H9 (cell line): ENCODE measurements at regions not wholly inside any gene's neighbourhood (a gene's known extent, or its start where the extent isn't known, plus 50 kb on each side); places are given as distances from the start of the nearest gene placed in this dataset.

Experiments
- DNase-seq: peaks from one replicate; pipeline ENCODE4 v3.0.0-alpha.2; 2017
- H2AFZ ChIP-seq: one replicate; pipeline ENCODE4 v1.6.1; 2013; ENCODE audit warnings: mild to moderate bottlenecking, low read length, control low read depth, moderate library complexity
- H2AK5ac ChIP-seq: 2 replicates; pipeline ENCODE4 v1.6.1; 2013; ENCODE audit warnings: low read length, control low read depth, mixed read lengths; ENCODE audit not compliant: insufficient read length
- H2BK120ac ChIP-seq: one replicate; pipeline ENCODE4 v1.6.1; 2013; ENCODE audit warnings: low read depth, mild to moderate bottlenecking, low read length, control low read depth, inconsistent platforms; ENCODE audit not compliant: poor library complexity, severe bottlenecking
- H2BK12ac ChIP-seq: 2 replicates; pipeline ENCODE4 v1.6.1; 2013; ENCODE audit warnings: low read length, control low read depth, mixed read lengths, low read depth; ENCODE audit not compliant: insufficient read length
- H2BK15ac ChIP-seq: 2 replicates; pipeline ENCODE4 v1.6.1; 2013; ENCODE audit warnings: low read depth, low read length, control low read depth
- H2BK20ac ChIP-seq: one replicate; pipeline ENCODE4 v1.6.1; 2013; ENCODE audit warnings: low read depth, mild to moderate bottlenecking, low read length, control low read depth, inconsistent platforms; ENCODE audit not compliant: poor library complexity, severe bottlenecking
- H2BK5ac ChIP-seq: 2 replicates; pipeline ENCODE4 v1.6.1; 2013; ENCODE audit warnings: low read length, control low read depth, mixed read lengths; ENCODE audit not compliant: insufficient read length
- H3K14ac ChIP-seq: 2 replicates; pipeline ENCODE4 v1.6.1; 2013; ENCODE audit warnings: low read length, control low read depth; ENCODE audit not compliant: insufficient read depth
- H3K18ac ChIP-seq: 2 replicates; pipeline ENCODE4 v1.6.1; 2013; ENCODE audit warnings: low read depth, mild to moderate bottlenecking, mixed read lengths, low read length, control low read depth; ENCODE audit not compliant: insufficient read length
- H3K23ac ChIP-seq: 2 replicates; pipeline ENCODE4 v1.6.1; 2013; ENCODE audit warnings: low read length, control low read depth, mixed read lengths, low read depth; ENCODE audit not compliant: insufficient read length
- H3K23me2 ChIP-seq: 2 replicates; pipeline ENCODE4 v1.6.1; 2013; ENCODE audit warnings: low read depth, mild to moderate bottlenecking, mixed read lengths, low read length, control low read depth; ENCODE audit not compliant: insufficient read length, poor library complexity, severe bottlenecking
- H3K27ac ChIP-seq: 2 replicates; pipeline ENCODE4 v1.5.1; 2013; ENCODE audit warnings: low read length, control low read depth, mixed read lengths, low read depth; ENCODE audit not compliant: insufficient read length
- H3K27me3 ChIP-seq: 2 replicates; pipeline ENCODE4 v1.6.1; 2013; ENCODE audit warnings: low read length, control low read depth, inconsistent platforms; ENCODE audit not compliant: insufficient read depth
- H3K4ac ChIP-seq: 2 replicates; pipeline ENCODE4 v1.6.1; 2013; ENCODE audit warnings: low read depth, mild to moderate bottlenecking, control low read depth, inconsistent platforms, low read length, moderate library complexity
- H3K4me1 ChIP-seq: 2 replicates; pipeline ENCODE4 v1.6.1; 2013; ENCODE audit warnings: low read length, control low read depth, inconsistent platforms; ENCODE audit not compliant: insufficient read depth
- H3K4me2 ChIP-seq: 2 replicates; pipeline ENCODE4 v1.6.1; 2013; ENCODE audit warnings: low read length, control low read depth, mixed read lengths; ENCODE audit not compliant: insufficient read length, insufficient read depth
- H3K56ac ChIP-seq: 2 replicates; pipeline ENCODE4 v1.6.1; 2013; ENCODE audit warnings: low read depth, mild to moderate bottlenecking, mixed read lengths, low read length, control low read depth; ENCODE audit not compliant: insufficient read length
- H3K79me1 ChIP-seq: 2 replicates; pipeline ENCODE4 v1.6.1; 2013; ENCODE audit warnings: low read depth, mild to moderate bottlenecking, moderate library complexity, low read length, control low read depth, inconsistent platforms; ENCODE audit not compliant: insufficient read depth, poor library complexity, severe bottlenecking
- H3K79me2 ChIP-seq: 2 replicates; pipeline ENCODE4 v1.6.1; 2013; ENCODE audit warnings: low read length, control low read depth, inconsistent platforms; ENCODE audit not compliant: insufficient read depth
- H3K9ac ChIP-seq: 2 replicates; pipeline ENCODE4 v1.6.1; 2013; ENCODE audit warnings: low read length, control low read depth, mixed read lengths; ENCODE audit not compliant: insufficient read length; ENCODE audit errors: extremely low read depth
- H3K9me3 ChIP-seq: one replicate; pipeline ENCODE4 v1.6.1; 2013; ENCODE audit warnings: low read depth, low read length, inconsistent platforms; ENCODE audit not compliant: control insufficient read depth
- H3T11ph ChIP-seq: one replicate; pipeline ENCODE4 v1.6.1; 2013; ENCODE audit warnings: mild to moderate bottlenecking, low read length, control low read depth, inconsistent platforms
- H4K20me1 ChIP-seq: one replicate; pipeline ENCODE4 v1.6.1; 2013; ENCODE audit not compliant: control insufficient read depth, insufficient read length, insufficient read depth
- H4K5ac ChIP-seq: 2 replicates; pipeline ENCODE4 v1.6.1; 2013; ENCODE audit warnings: low read depth, mild to moderate bottlenecking, mixed read lengths, low read length, control low read depth; ENCODE audit not compliant: insufficient read length
- H4K8ac ChIP-seq: replicated peaks from 2 replicates; pipeline ENCODE4 v1.6.1; 2013; ENCODE audit warnings: low read length, control low read depth, mixed read lengths, low read depth; ENCODE audit not compliant: insufficient read length
- H4K91ac ChIP-seq: 2 replicates; pipeline ENCODE4 v1.6.1; 2013; ENCODE audit warnings: low read depth, mild to moderate bottlenecking, moderate library complexity, mixed read lengths, low read length, control low read depth; ENCODE audit not compliant: insufficient read length
- H3K27ac Mint-ChIP-seq, 3 experiments: 2 replicates in 2 of 3; 3 replicates in 1 of 3; pipeline ENCODE4 v1.8.0; 2020 to 2021; ENCODE audit warnings: mixed read lengths in 3 of 3, mild to moderate bottlenecking in 1 of 3, moderate library complexity in 1 of 3
- H3K27me3 Mint-ChIP-seq: 2 replicates; pipeline ENCODE4 v1.8.0; 2021; ENCODE audit warnings: low read depth, mild to moderate bottlenecking, moderate library complexity, mixed read lengths
- H3K36me3 Mint-ChIP-seq, 3 experiments: 2 replicates in 2 of 3; 3 replicates in 1 of 3; pipeline ENCODE4 v1.8.0; 2020 to 2021; ENCODE audit warnings: low read depth in 3 of 3, mixed read lengths in 3 of 3; ENCODE audit not compliant: insufficient read depth in 1 of 3
- H3K4me1 Mint-ChIP-seq, 2 experiments: 2 replicates each; pipeline ENCODE4 v1.8.0; 2020; ENCODE audit warnings: mixed read lengths in 2 of 2
- H3K4me3 Mint-ChIP-seq, 2 experiments: 2 replicates in 1 of 2; 3 replicates in 1 of 2; pipeline ENCODE4 v1.8.0; 2020 to 2021; ENCODE audit warnings: mild to moderate bottlenecking in 2 of 2, mixed read lengths in 2 of 2, moderate library complexity in 1 of 2
- H3K9me3 Mint-ChIP-seq, 2 experiments: 2 replicates in 1 of 2; 3 replicates in 1 of 2; pipeline ENCODE4 v1.8.0; 2020; ENCODE audit warnings: mild to moderate bottlenecking in 2 of 2, mixed read lengths in 2 of 2, moderate library complexity in 1 of 2
- WGBS: extraction: QIAGEN DNeasy Blood & Tissue Kit; methylation state at CpG from one replicate; pipeline ENCODE4 v1.1.7; 2013; ENCODE audit warnings: missing lambda C conversion rate, low lambda C conversion rate, mixed read lengths; ENCODE audit not compliant: insufficient read length; ENCODE audit errors: extremely low coverage; 5-methylcytosine and 5-hydroxymethylcytosine counted together
- TF ChIP-seq, protein P1 (sequence below): fragments of 200-600 bp; sonication (generic); conservative IDR thresholded peaks from 3 replicates; pipeline ENCODE4 v1.8.0; 2021; ENCODE audit warnings: antibody characterized with exemption, mild to moderate bottlenecking

DNA sequence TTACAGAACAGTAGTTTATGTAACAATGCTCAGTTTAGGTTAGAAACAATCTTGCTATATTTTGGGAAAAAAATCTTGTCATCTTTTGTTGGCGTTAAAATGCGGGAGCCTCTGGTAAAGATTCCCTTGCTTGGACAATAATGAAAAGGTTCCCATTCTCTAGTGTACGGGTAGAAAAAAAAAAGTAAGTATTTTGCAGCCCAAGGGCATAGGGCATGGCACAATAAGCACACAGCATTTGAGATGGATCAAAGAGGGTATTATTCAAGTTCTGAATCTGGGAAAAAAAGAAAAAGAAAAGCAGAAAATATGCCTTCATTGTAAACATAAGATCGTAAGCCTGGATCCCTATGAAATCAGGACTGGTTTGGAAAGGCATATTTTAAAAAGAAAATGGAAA, 408.6 kb upstream of the ROBO2 start:
- no peak overlapping the region for H2BK5ac ChIP-seq
- H3K23me2 ChIP-seq, result no peaks in the 10 kb centered on the region
- H3K4ac ChIP-seq, result no peak overlapping the region
- no peak overlapping the region for H3K23ac ChIP-seq
- H4K5ac ChIP-seq, result no peak overlapping the region
- H4K8ac ChIP-seq, result no peak overlapping the region
- TF ChIP-seq, protein P1, sequence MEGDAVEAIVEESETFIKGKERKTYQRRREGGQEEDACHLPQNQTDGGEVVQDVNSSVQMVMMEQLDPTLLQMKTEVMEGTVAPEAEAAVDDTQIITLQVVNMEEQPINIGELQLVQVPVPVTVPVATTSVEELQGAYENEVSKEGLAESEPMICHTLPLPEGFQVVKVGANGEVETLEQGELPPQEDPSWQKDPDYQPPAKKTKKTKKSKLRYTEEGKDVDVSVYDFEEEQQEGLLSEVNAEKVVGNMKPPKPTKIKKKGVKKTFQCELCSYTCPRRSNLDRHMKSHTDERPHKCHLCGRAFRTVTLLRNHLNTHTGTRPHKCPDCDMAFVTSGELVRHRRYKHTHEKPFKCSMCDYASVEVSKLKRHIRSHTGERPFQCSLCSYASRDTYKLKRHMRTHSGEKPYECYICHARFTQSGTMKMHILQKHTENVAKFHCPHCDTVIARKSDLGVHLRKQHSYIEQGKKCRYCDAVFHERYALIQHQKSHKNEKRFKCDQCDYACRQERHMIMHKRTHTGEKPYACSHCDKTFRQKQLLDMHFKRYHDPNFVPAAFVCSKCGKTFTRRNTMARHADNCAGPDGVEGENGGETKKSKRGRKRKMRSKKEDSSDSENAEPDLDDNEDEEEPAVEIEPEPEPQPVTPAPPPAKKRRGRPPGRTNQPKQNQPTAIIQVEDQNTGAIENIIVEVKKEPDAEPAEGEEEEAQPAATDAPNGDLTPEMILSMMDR, result no peak
- H4K20me1 ChIP-seq, result no peaks in the 10 kb centered on the region
- no peak overlapping the region for H3K14ac ChIP-seq
- no peak overlapping the region for H2BK20ac ChIP-seq
- no peak overlapping the region for H3K4me3 Mint-ChIP-seq
- no peaks in the 10 kb centered on the region; a peak in 1 of 7 replicates for H3K36me3 Mint-ChIP-seq
- no peaks in the 10 kb centered on the region for H3K9me3 ChIP-seq
- H3K4me1 ChIP-seq, result 0 out of 2 replicates have a peak, but pooled peaks cover 4% of the 10 kb centered on the region
- no CpG with 5 or more reads among the region's 4 CpGs for WGBS
- no peak overlapping the region for H3T11ph ChIP-seq
- H2BK120ac ChIP-seq, result no peak overlapping the region
- no peaks in the 10 kb centered on the region; a peak in 1 of 5 replicates for H3K9me3 Mint-ChIP-seq
- H3K27me3 Mint-ChIP-seq, result no peaks in the 10 kb centered on the region
- H2BK12ac ChIP-seq, result no peak overlapping the region
- H3K4me2 ChIP-seq, result no peak overlapping the region
- DNase-seq, result no peak
- no peaks in the 10 kb centered on the region for H3K27me3 ChIP-seq
- no peak overlapping the region for H3K27ac Mint-ChIP-seq
- no peak overlapping the region for H2AFZ ChIP-seq
- no peaks in the 10 kb centered on the region for H3K79me1 ChIP-seq
- H4K91ac ChIP-seq, result no peak overlapping the region
- no peak overlapping the region for H2BK15ac ChIP-seq
- peaks cover 12 to 16% of the 10 kb centered on the region in 2 experiments for H3K4me1 Mint-ChIP-seq
- H3K27ac ChIP-seq, result no peak overlapping the region
- H2AK5ac ChIP-seq, result no peak overlapping the region
- no peak overlapping the region for H3K18ac ChIP-seq
- H3K9ac ChIP-seq, result no peak overlapping the region
- H3K79me2 ChIP-seq, result no peaks in the 10 kb centered on the region; the same call in 1 of the 2 replicates
- no peak overlapping the region for H3K56ac ChIP-seq
